ENCODE measurements at regions not wholly inside any gene's neighbourhood (a gene's known extent, or its start where the extent isn't known, plus 50 kb on each side); places are given as distances from the start of the nearest gene placed in this dataset.

GRCh38 chr4:149076401-149076800, 634.2 kb upstream of the NR3C2 start:
- no peak for TF ChIP-seq TAF1 (IDR thresholded peaks at IDR 0.05; ENCODE audit: low read depth, low read length)
- no peak for TF ChIP-seq POLR2A (IDR thresholded peaks at IDR 0.05; ENCODE audit: low read depth, low read length)
- TF ChIP-seq POLR2AphosphoS5 (IDR thresholded peaks at IDR 0.05; ENCODE audit: low read depth, low read length): no peak
- no peak for TF ChIP-seq PAX5 (IDR thresholded peaks at IDR 0.05; ENCODE audit: insufficient read depth, low read length, severe bottlenecking)
